GM12878 (cell line): ENCODE measurements at regions not wholly inside any gene's neighbourhood (a gene's known extent, or its start where the extent isn't known, plus 50 kb on each side); places are given as distances from the start of the nearest gene placed in this dataset.

Source experiments
- CBFB ChIP-seq: IDR thresholded peaks from 2 replicates; pipeline ENCODE4 v1.6.1; 2016; ENCODE audit warnings: antibody characterized with exemption, low read depth
- CTCF ChIP-seq, 3 experiments: IDR thresholded peaks in 2 of 3; conservative IDR thresholded peaks in 1 of 3; 2 replicates each; pipeline ENCODE4 v1.5.1; 2011; ENCODE audit warnings: low read depth in 3 of 3, low read length in 3 of 3, mild to moderate bottlenecking in 3 of 3, control low read depth in 2 of 3, moderate library complexity in 2 of 3, inconsistent platforms in 1 of 3, mixed read lengths in 1 of 3; ENCODE audit not compliant: control insufficient read depth in 2 of 3, insufficient read depth in 1 of 3; ENCODE audit errors: extremely low read depth in 1 of 3
- HDAC6 ChIP-seq: fragments of 200-600 bp; sonication (generic); IDR thresholded peaks from one replicate; pipeline ENCODE4 v1.8.0; 2017; ENCODE audit warnings: antibody characterized with exemption; ENCODE audit not compliant: unreplicated experiment
- LARP7 ChIP-seq: fragments of 450-650 bp; IDR thresholded peaks from 2 replicates; pipeline ENCODE4 v1.6.1; 2017; ENCODE audit warnings: mild to moderate bottlenecking
- POLR2AphosphoS2 ChIP-seq: IDR thresholded peaks from 2 replicates; pipeline ENCODE4 v1.6.1; 2011; ENCODE audit warnings: low read depth, mild to moderate bottlenecking, low read length, improper control_type of control experiment, moderate library complexity
- RCOR1 ChIP-seq: conservative IDR thresholded peaks from 2 replicates; pipeline ENCODE4 v1.6.1; 2012; ENCODE audit warnings: low read depth, low read length, improper control_type of control experiment
- SRF ChIP-seq, 2 experiments: IDR thresholded peaks; 2 replicates each; pipeline ENCODE4 v1.6.1; 2011; ENCODE audit warnings: low read depth in 2 of 2, low read length in 2 of 2, mild to moderate bottlenecking in 1 of 2, moderate library complexity in 1 of 2
- TAF1 ChIP-seq: IDR thresholded peaks from 2 replicates; pipeline ENCODE4 v1.6.1; 2011; ENCODE audit warnings: mild to moderate bottlenecking, low read depth, low read length, borderline replicate concordance
- TF ChIP-seq, protein P1 (sequence below): IDR thresholded peaks from 2 replicates; pipeline ENCODE4 v1.6.1; 2012; ENCODE audit warnings: mild to moderate bottlenecking, low read depth, low read length

- TF ChIP-seq CTCF (IDR thresholded peaks at IDR 0.05 in 2 of 3, conservative IDR thresholded peaks at IDR 0.05 in 1 of 3; ENCODE audit: control insufficient read depth in 2 of 3, extremely low read depth in 1 of 3, insufficient read depth in 1 of 3, low read depth in 3 of 3, low read length in 3 of 3) = no peak
- TF ChIP-seq, protein P1, sequence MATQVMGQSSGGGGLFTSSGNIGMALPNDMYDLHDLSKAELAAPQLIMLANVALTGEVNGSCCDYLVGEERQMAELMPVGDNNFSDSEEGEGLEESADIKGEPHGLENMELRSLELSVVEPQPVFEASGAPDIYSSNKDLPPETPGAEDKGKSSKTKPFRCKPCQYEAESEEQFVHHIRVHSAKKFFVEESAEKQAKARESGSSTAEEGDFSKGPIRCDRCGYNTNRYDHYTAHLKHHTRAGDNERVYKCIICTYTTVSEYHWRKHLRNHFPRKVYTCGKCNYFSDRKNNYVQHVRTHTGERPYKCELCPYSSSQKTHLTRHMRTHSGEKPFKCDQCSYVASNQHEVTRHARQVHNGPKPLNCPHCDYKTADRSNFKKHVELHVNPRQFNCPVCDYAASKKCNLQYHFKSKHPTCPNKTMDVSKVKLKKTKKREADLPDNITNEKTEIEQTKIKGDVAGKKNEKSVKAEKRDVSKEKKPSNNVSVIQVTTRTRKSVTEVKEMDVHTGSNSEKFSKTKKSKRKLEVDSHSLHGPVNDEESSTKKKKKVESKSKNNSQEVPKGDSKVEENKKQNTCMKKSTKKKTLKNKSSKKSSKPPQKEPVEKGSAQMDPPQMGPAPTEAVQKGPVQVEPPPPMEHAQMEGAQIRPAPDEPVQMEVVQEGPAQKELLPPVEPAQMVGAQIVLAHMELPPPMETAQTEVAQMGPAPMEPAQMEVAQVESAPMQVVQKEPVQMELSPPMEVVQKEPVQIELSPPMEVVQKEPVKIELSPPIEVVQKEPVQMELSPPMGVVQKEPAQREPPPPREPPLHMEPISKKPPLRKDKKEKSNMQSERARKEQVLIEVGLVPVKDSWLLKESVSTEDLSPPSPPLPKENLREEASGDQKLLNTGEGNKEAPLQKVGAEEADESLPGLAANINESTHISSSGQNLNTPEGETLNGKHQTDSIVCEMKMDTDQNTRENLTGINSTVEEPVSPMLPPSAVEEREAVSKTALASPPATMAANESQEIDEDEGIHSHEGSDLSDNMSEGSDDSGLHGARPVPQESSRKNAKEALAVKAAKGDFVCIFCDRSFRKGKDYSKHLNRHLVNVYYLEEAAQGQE = no peak
- TF ChIP-seq CBFB = no peak
- no peak for TF ChIP-seq POLR2AphosphoS2
- no peak for TF ChIP-seq HDAC6
- no peak for TF ChIP-seq LARP7
- TF ChIP-seq SRF (IDR thresholded peaks at IDR 0.05; ENCODE audit: low read depth in 2 of 2, low read length in 2 of 2) = no peak
- no peak for TF ChIP-seq RCOR1
- TF ChIP-seq TAF1 = no peak
These were observed 306.4 kb downstream of the KLF5 start for GRCh38 chr13:73365252-73365651.
